ENCODE measurements at regions not wholly inside any gene's neighbourhood (a gene's known extent, or its start where the extent isn't known, plus 50 kb on each side); places are given as distances from the start of the nearest gene placed in this dataset.

- TF ChIP-seq ZBTB40 (IDR thresholded peaks at IDR 0.05) (no peak), ZBTB40 (CRISPR knock-in tag; IDR thresholded peaks at IDR 0.05) (no peak), IKZF4 (CRISPR knock-in tag; IDR thresholded peaks at IDR 0.05; ENCODE audit: borderline replicate concordance, low read depth, not compliant biosample characterization) (no peak), ZFP82 (CRISPR knock-in tag; IDR thresholded peaks at IDR 0.05; ENCODE audit: borderline replicate concordance) (no peak)
These were observed 53.4 kb downstream of the RBFOX3 start (continued) for GRCh38 chr17:79557276-79558090.

All from HepG2 (cell line).